ENCODE measurements at regions not wholly inside any gene's neighbourhood (a gene's known extent, or its start where the extent isn't known, plus 50 kb on each side); places are given as distances from the start of the nearest gene placed in this dataset.

GRCh38 chr7:94276027-94276426 is 118.7 kb upstream of the COL1A2 start:
- Mint-ChIP-seq H3K4me1 (ENCODE audit: low read depth, unreplicated experiment) (no peaks in the 10 kb centered on the region), H3K27ac (ENCODE audit: unreplicated experiment) (no peak overlapping the region), H3K4me3 (ENCODE audit: low read depth, unreplicated experiment) (no peak overlapping the region), H3K36me3 (ENCODE audit: insufficient read depth, unreplicated experiment) (no peaks in the 10 kb centered on the region), H3K27me3 (ENCODE audit: unreplicated experiment) (no peaks in the 10 kb centered on the region), H3K9me3 (ENCODE audit: low read depth, unreplicated experiment) (no peaks in the 10 kb centered on the region)
- intact Hi-C loops (cut with micrococcal nuclease; ENCODE audit: unreplicated experiment), result loop anchor here (2.0 to 5.0 kb wide), 4 partner anchors 189 to 654 kb away; no protein-coding TSS in a partner anchor
- no peak for DNase-seq
- TF ChIP-seq CTCF (IDR thresholded peaks at IDR 0.05; ENCODE audit: unreplicated experiment), result no peak
- CTCF ChIA-PET, result no interaction called here
- BruUV-seq (replicated peaks), result no TSS peak

DNA sequence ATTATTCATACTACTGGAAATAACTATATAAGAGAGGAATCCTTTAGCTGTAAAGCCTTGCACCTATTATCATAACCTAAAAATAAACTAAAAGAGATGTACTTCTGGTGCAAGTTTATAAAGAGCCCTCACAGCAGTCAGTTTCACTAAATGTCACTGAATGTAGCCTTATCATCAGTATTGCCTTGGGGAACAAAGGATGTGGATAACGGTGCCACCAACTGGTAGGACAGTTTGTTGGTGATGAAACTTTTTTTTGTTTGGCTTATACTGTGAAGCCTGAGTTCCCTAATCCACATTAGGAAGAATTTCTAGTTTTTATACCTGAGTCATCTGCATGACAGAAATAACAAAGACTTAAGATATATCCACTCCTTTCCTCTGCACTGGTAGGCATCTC is 117.9 kb upstream of the COL1A2 start:
- TF ChIP-seq CTCF (IDR thresholded peaks at IDR 0.05; ENCODE audit: unreplicated experiment), result no peak

DNA sequence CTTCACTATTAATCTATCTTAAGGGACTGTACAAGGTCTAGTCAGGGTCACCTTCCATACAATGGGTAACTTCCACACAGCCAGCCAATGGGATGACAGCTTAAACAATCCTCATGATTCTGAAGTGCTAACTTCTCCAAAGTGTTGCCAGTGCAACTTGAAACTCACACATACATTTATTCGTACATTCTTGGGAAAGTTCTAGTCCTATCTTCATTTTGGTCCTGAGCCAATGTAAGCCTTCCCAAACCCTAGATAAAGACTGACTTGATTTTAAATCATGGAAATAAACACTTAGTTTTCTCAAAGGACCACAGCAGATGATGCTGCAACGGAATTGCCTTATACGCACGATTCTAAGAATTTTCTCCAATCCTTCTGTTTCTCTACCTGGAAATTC is 117.5 kb upstream of the COL1A2 start:
- Mint-ChIP-seq H3K4me1 (ENCODE audit: low read depth, unreplicated experiment) (no peaks in the 10 kb centered on the region), H3K9me3 (ENCODE audit: low read depth, unreplicated experiment) (no peaks in the 10 kb centered on the region), H3K27ac (ENCODE audit: unreplicated experiment) (no peak overlapping the region), H3K4me3 (ENCODE audit: low read depth, unreplicated experiment) (no peak overlapping the region), H3K36me3 (ENCODE audit: insufficient read depth, unreplicated experiment) (no peaks in the 10 kb centered on the region), H3K27me3 (ENCODE audit: unreplicated experiment) (no peaks in the 10 kb centered on the region)
- DNase-seq, result no peak
- TF ChIP-seq CTCF (IDR thresholded peaks at IDR 0.05; ENCODE audit: unreplicated experiment), result no peak
- no TSS peak for BruUV-seq (replicated peaks)
- intact Hi-C loops (cut with micrococcal nuclease; ENCODE audit: unreplicated experiment), result loop anchor here (2.0 to 5.0 kb wide), 4 partner anchors 190 to 655 kb away; no protein-coding TSS in a partner anchor
- CTCF ChIA-PET, result no interaction called here

More for the DNA sequence above, 117.9 kb upstream of the COL1A2 start:
- H3K4me3 Mint-ChIP-seq (ENCODE audit: low read depth, unreplicated experiment), result no peak overlapping the region
- DNase-seq, result peak; percentile 5
- no peaks in the 10 kb centered on the region for H3K9me3 Mint-ChIP-seq (ENCODE audit: low read depth, unreplicated experiment)
- no peaks in the 10 kb centered on the region for H3K36me3 Mint-ChIP-seq (ENCODE audit: insufficient read depth, unreplicated experiment)
- intact Hi-C loops (cut with micrococcal nuclease; ENCODE audit: unreplicated experiment), result loop anchor here (2.0 to 5.0 kb wide), 4 partner anchors 189 to 654 kb away; no protein-coding TSS in a partner anchor
- BruUV-seq (replicated peaks), result no TSS peak
- no peak overlapping the region for H3K27ac Mint-ChIP-seq (ENCODE audit: unreplicated experiment)
- H3K27me3 Mint-ChIP-seq (ENCODE audit: unreplicated experiment), result no peaks in the 10 kb centered on the region
- CTCF ChIA-PET, result no interaction called here
- H3K4me1 Mint-ChIP-seq (ENCODE audit: low read depth, unreplicated experiment), result no peaks in the 10 kb centered on the region

DNA sequence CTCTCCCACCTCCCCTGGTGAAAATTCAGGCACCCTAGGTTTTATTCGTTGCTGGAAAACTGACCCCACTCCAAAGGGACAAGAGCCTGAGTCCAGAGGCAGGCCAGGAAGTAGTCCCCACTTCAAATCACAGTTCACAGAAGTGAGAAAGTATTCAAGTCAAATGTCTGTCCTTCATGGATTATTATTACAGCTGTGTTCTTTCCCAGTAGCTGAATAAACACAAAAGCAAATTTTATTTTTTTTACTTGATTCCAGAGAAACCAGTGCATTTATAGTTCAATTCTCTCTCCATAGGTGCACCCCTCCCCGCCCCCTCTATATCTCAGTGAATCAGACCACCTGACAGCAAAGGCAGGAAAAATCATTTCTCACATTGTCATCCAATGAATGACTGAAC is 113.8 kb upstream of the COL1A2 start:
- intact Hi-C loops (cut with micrococcal nuclease; ENCODE audit: unreplicated experiment), result loop anchor here (10.0 kb wide), 1 partner anchor 964 kb away; no protein-coding TSS in a partner anchor
- H3K36me3 Mint-ChIP-seq (ENCODE audit: insufficient read depth, unreplicated experiment), result no peaks in the 10 kb centered on the region
- H3K9me3 Mint-ChIP-seq (ENCODE audit: low read depth, unreplicated experiment), result no peaks in the 10 kb centered on the region
- no peaks in the 10 kb centered on the region for H3K4me1 Mint-ChIP-seq (ENCODE audit: low read depth, unreplicated experiment)
- no peaks in the 10 kb centered on the region for H3K27me3 Mint-ChIP-seq (ENCODE audit: unreplicated experiment)
- CTCF ChIA-PET, result no interaction called here
- no TSS peak for BruUV-seq (replicated peaks)
- no peak for DNase-seq
- TF ChIP-seq CTCF (IDR thresholded peaks at IDR 0.05; ENCODE audit: unreplicated experiment), result no peak
- H3K4me3 Mint-ChIP-seq (ENCODE audit: low read depth, unreplicated experiment), result no peak overlapping the region
- H3K27ac Mint-ChIP-seq (ENCODE audit: unreplicated experiment), result no peak overlapping the region

Data from Calu3 (cell line).